GM12865 (cell line): ENCODE measurements at regions not wholly inside any gene's neighbourhood (a gene's known extent, or its start where the extent isn't known, plus 50 kb on each side); places are given as distances from the start of the nearest gene placed in this dataset.
A peak's percentile ranks its signal among the peaks of the same experiment; 100 is the strongest.

Experiments
- DNase-seq: peaks from one replicate; pipeline ENCODE4 v3.0.0; 2010; ENCODE audit warnings: low read depth
- H3K4me3 ChIP-seq: 2 replicates; pipeline ENCODE4 v1.5.1; 2011; ENCODE audit warnings: mild to moderate bottlenecking, low read depth, low read length, control low read depth
- TF ChIP-seq, protein P1 (sequence below): IDR thresholded peaks from 2 replicates; pipeline ENCODE4 v1.5.1; 2011; ENCODE audit warnings: low read length, control low read depth, low read depth, inconsistent platforms; ENCODE audit not compliant: insufficient read depth; ENCODE audit errors: missing control alignments

DNA sequence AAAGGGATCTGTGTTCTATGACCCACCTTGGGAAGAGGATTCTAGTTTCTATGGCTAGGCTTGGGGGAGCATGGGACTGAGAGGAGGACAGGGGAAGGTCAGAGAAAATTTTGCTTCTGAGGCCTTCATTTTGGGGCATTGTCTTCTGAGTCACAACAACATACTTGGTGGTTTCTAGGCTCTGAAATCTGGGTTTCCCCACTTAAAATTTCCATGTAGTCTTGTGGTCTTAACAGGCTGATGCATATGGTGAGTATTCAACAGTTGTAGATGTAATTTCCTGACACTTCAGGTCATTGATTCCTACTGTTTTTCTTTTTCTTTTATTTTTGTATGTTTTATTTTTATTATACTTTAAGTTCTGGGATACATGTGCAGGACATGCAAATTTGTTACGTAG, 88.5 kb downstream of the ANKRD7 start:
- H3K4me3 ChIP-seq: no peak overlapping the region
- peak; percentile 42 for DNase-seq
- TF ChIP-seq, protein P1, sequence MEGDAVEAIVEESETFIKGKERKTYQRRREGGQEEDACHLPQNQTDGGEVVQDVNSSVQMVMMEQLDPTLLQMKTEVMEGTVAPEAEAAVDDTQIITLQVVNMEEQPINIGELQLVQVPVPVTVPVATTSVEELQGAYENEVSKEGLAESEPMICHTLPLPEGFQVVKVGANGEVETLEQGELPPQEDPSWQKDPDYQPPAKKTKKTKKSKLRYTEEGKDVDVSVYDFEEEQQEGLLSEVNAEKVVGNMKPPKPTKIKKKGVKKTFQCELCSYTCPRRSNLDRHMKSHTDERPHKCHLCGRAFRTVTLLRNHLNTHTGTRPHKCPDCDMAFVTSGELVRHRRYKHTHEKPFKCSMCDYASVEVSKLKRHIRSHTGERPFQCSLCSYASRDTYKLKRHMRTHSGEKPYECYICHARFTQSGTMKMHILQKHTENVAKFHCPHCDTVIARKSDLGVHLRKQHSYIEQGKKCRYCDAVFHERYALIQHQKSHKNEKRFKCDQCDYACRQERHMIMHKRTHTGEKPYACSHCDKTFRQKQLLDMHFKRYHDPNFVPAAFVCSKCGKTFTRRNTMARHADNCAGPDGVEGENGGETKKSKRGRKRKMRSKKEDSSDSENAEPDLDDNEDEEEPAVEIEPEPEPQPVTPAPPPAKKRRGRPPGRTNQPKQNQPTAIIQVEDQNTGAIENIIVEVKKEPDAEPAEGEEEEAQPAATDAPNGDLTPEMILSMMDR: no peak

DNA sequence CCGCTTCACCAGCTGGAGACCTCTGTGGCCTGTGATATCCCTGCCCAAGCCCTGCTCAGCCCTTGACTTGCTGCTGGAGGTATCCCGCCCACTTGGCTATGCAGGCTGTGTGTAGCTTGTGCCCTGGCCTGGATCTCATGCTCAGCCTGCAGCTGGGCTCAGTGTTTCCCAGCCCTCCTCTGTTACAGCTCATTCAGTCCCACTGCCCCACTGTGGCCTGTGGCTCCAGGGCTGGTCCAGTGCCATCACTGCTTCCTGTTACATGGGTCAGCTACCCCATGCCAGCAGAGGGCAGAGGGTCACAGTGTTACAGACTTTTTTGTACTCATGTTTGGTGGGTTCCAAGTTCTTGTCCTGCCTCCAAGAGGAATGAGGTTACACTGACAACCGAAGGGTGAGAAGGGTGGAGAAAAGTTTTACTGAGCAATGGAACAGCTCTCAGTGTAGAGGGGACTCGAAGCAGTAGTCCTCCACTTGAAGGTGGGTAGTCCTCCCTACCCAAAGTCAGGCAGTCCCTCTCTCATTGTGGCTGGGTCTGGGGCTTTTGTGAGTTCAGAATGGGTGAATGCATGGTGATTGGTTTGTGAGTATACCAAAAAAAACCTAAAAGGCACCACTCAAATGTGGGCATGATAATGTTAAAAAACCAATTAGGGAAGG, 100.4 kb downstream of the ANKRD7 start:
- H3K4me3 ChIP-seq: no peak overlapping the region
- TF ChIP-seq, protein P1: no peak
- DNase-seq: no peak

DNA sequence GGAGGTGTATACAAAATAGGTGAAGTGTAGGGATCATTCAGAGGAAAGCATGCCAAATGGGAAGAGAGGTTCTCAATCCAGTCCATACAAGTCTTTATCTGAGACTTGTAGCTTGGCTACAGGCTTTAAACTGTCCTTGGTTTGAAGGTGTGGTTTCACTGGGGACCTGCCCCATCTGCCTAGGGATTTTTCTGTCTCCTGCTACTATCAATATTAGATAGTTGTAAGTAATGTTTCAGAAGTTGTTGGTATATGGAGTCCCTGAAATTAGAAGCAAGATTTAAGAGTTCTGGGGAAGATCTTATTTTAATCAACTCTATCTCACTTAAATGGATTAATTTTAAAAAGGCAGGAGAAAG, 100.9 kb downstream of the ANKRD7 start:
- no peak for DNase-seq
- no peak overlapping the region for H3K4me3 ChIP-seq
- TF ChIP-seq, protein P1: no peak

DNA sequence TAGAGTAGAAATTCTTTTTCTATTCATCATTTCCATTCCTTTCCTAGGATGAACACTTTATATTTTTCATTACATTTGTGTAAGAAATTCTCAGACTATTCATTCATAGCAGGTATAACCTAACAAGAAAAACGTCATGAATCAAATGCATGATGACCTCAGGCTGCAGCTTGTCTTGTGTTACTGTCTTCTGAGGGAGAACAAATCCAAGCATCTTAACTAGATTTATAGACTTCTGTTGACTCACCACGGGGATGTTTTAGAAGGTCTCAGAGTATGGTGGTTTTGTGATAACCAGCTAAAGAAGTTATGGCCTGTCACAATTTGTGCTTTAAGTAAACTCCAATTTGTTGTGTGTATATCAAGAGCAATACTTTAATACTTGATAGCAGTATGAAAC, 102.7 kb downstream of the ANKRD7 start:
- no peak for DNase-seq
- TF ChIP-seq, protein P1: no peak

DNA sequence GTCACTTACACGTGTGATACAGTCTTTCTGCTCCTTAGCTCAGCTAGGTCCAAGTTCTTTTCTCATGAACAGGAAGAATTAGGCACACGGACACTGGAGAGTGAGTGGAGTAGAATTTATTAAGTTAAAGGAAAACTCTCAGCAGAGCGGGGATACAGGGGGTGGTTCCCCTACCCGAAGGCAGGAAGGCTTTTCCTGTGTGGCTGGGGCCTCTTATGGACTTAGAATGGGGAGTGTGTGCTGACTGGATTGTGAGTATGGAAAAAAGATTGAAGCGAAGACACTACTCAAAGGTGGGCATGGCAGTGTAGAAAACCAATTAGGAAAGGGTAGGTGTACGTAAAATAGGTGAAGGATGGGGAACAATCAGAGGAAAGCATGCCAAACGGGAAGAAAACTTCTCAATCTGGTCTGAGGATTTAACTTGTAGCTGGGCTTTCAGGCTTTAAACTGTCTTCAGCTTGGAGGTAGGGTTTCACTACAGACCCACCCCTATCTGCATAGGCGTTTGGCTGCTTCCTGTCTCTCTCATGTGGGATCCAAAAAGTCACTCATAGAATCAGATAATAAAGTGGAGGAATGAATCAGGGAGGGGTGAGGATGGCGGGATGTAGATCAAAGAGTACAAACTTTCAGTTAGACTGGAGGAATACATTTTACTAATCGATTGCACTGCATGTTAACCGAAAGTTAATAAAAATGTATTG, 104.2 kb downstream of the ANKRD7 start:
- H3K4me3 ChIP-seq: no peak overlapping the region
- TF ChIP-seq, protein P1: no peak
- DNase-seq: no peak

More for the DNA sequence above, 102.7 kb downstream of the ANKRD7 start:
- no peak overlapping the region for H3K4me3 ChIP-seq

DNA sequence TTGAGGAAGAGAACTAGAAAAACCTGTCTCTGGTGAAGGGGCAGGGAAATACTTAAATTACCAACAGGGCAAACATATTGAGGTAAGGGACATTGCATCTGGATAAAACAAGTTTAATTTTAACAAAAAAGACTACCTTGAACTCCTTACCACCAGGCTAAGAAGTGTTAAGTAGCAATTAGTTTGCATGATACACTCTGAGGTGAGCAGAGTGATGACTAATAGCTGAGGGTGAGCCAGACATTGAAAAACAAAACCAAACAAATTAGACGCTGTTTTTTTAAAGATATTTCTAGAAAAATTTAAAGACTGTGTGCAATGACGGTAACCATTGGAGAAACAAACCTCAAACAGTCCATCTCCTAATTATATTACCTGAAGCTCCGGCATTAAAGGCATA, 105.9 kb downstream of the ANKRD7 start:
- TF ChIP-seq, protein P1: no peak
- DNase-seq: no peak
- H3K4me3 ChIP-seq: no peak overlapping the region
